Glutamatergic neuron (in vitro differentiated cells): ENCODE measurements at regions not wholly inside any gene's neighbourhood (a gene's known extent, or its start where the extent isn't known, plus 50 kb on each side); places are given as distances from the start of the nearest gene placed in this dataset.
"Not testable (repeated sequence)": the region's sequence is repeated elsewhere in the genome, so short reads cannot be mapped to it uniquely, and the experiment has no call there.

Experiments
- DNase-seq: peaks from one replicate; pipeline ENCODE4 v3.0.0; 2022
- H3K27ac Mint-ChIP-seq: one replicate; pipeline ENCODE4 v1.8.0; 2020; ENCODE audit warnings: mild to moderate bottlenecking, mixed read lengths, inconsistent platforms; ENCODE audit not compliant: unreplicated experiment
- H3K27me3 Mint-ChIP-seq: one replicate; pipeline ENCODE4 v1.8.0; 2020; ENCODE audit warnings: mild to moderate bottlenecking, moderate library complexity, mixed read lengths, inconsistent platforms; ENCODE audit not compliant: unreplicated experiment
- H3K36me3 Mint-ChIP-seq: one replicate; pipeline ENCODE4 v1.8.0; 2020; ENCODE audit warnings: mild to moderate bottlenecking, mixed read lengths, inconsistent platforms; ENCODE audit not compliant: unreplicated experiment
- H3K4me1 Mint-ChIP-seq: one replicate; pipeline ENCODE4 v1.8.0; 2020; ENCODE audit warnings: mild to moderate bottlenecking, low read depth, mixed read lengths, inconsistent platforms; ENCODE audit not compliant: unreplicated experiment
- H3K4me3 Mint-ChIP-seq: one replicate; pipeline ENCODE4 v1.8.0; 2020; ENCODE audit warnings: mild to moderate bottlenecking, mixed read lengths, inconsistent platforms; ENCODE audit not compliant: unreplicated experiment
- H3K9me3 Mint-ChIP-seq: one replicate; pipeline ENCODE4 v1.8.0; 2020; ENCODE audit warnings: mild to moderate bottlenecking, moderate library complexity, mixed read lengths, inconsistent platforms; ENCODE audit not compliant: unreplicated experiment
- TF ChIP-seq, protein P1 (sequence below): fragments of 200-600 bp; sonication (generic); IDR thresholded peaks from one replicate; pipeline ENCODE4 v1.5.0; 2021; ENCODE audit not compliant: partially characterized antibody, unreplicated experiment

DNA sequence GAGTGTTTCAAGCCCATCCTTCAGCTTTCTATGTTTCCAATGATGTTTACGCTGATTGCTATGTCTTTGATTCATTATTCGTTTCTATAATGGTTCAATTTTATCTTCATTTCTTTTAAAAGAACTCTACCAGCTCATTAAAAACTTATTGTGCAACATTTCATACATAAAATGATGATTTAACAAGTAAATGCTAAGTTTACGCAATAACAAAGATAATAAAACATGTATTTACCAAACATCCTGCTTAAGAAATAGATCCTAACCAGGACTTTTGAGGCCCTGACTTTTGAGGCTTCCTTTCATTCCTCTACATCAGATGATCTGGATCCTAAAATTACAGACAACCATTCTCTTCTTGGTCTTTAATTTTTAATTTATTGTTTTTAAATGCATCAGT lies 86.5 kb upstream of the DLGAP1 start:
- no peaks in the 10 kb centered on the region for H3K27me3 Mint-ChIP-seq
- TF ChIP-seq, protein P1, sequence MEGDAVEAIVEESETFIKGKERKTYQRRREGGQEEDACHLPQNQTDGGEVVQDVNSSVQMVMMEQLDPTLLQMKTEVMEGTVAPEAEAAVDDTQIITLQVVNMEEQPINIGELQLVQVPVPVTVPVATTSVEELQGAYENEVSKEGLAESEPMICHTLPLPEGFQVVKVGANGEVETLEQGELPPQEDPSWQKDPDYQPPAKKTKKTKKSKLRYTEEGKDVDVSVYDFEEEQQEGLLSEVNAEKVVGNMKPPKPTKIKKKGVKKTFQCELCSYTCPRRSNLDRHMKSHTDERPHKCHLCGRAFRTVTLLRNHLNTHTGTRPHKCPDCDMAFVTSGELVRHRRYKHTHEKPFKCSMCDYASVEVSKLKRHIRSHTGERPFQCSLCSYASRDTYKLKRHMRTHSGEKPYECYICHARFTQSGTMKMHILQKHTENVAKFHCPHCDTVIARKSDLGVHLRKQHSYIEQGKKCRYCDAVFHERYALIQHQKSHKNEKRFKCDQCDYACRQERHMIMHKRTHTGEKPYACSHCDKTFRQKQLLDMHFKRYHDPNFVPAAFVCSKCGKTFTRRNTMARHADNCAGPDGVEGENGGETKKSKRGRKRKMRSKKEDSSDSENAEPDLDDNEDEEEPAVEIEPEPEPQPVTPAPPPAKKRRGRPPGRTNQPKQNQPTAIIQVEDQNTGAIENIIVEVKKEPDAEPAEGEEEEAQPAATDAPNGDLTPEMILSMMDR: no peak
- H3K4me3 Mint-ChIP-seq: no peak overlapping the region
- H3K27ac Mint-ChIP-seq: no peak overlapping the region
- H3K9me3 Mint-ChIP-seq: no peaks in the 10 kb centered on the region
- no peak for DNase-seq
- peaks cover 5% of the 10 kb centered on the region for H3K36me3 Mint-ChIP-seq
- H3K4me1 Mint-ChIP-seq: peaks cover 1% of the 10 kb centered on the region

DNA sequence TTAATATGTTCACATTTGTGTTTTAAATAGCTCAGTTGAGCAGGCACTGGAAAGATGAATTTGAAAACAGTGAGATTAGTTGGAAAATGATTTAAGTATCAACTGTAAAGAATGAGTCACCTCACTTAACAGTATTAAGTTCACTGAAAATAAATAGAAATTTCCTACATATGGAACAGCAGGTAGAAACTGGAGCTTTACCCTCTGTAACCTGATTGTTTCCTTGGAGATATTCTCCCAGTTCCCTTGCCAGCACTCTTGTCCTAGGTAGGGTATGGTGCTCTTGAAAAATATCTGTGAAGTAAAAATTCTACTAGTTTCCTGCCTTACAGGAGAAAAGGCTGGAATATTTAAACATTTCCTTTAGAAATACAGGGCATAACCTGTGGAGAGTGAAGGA lies 81.3 kb upstream of the DLGAP1 start:
- Mint-ChIP-seq H3K27me3 (peaks cover 6% of the 10 kb centered on the region), H3K4me3 (no peak overlapping the region), H3K36me3 (peaks cover 15% of the 10 kb centered on the region), H3K4me1 (no peaks in the 10 kb centered on the region), H3K27ac (no peak overlapping the region), H3K9me3 (peaks cover 5% of the 10 kb centered on the region)
- DNase-seq: no peak
- TF ChIP-seq, protein P1: no peak

DNA sequence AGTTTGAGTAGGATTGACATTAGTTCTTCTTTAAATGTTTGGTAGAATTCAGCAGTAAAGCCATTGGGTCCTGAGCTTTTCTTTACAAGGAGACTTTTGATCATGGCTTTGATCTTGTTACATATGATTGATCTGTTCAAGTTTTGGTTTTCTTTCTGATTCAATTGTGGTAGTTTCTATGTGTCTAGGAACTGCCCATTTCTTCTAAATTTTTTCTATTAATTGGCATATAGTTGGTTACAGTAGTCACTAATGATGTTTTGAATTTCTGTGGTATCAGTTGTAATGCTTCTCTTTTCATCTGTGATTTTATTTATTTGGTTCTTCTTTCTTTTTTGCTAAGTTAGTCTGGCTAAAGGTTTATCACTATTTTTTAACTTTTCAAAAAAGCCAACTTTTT lies 73.3 kb upstream of the DLGAP1 start:
- peaks cover 14% of the 10 kb centered on the region for H3K36me3 Mint-ChIP-seq
- peaks cover 4% of the 10 kb centered on the region for H3K27me3 Mint-ChIP-seq
- peaks cover 5% of the 10 kb centered on the region for H3K9me3 Mint-ChIP-seq
- H3K4me3 Mint-ChIP-seq: no peak overlapping the region
- H3K4me1 Mint-ChIP-seq: no peaks in the 10 kb centered on the region
- TF ChIP-seq, protein P1: no peak
- H3K27ac Mint-ChIP-seq: no peak overlapping the region
- DNase-seq: no peak

DNA sequence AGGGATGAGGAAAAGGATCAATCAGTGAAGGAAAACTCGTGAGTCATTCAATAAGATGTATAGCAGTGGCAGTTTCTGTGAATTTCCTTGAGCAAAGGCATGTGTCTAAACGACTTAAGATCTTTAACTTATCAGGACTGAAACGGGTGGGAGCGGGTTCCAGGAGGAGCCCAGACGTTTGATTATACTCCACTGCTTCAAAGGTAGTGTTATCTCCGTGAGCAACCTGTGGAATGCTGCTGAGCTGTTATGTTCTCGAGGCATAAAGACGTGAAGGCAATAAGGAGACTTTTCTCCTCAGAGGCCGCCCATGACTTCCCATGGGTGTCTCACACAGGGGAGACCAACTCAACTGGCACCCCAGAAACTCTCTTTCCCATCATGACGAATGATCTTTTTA lies 72.7 kb upstream of the DLGAP1 start:
- not testable (repeated sequence) for H3K27me3 Mint-ChIP-seq, H3K9me3 Mint-ChIP-seq, H3K27ac Mint-ChIP-seq, H3K4me3 Mint-ChIP-seq, DNase-seq, H3K4me1 Mint-ChIP-seq
- peaks cover 10% of the 10 kb centered on the region for H3K36me3 Mint-ChIP-seq

DNA sequence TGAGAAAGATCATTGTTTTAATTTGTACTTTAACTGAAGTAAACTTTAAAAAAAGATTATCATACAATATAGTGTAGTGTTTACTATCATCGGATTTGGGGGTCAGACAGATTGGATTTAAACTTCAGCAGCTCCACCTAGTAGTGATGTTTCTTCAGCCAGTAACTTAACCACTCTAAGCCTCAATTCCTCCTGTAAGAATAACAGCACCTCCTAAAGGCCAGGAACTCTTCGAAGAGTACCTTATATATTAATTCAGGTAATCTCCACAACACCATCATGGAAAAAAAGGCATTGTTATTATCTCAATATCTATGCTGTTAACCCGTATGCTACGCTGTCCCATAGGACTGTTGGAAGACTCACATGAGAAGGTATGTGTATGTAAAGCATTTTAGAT lies 69.0 kb upstream of the DLGAP1 start:
- no peak for DNase-seq
- H3K4me1 Mint-ChIP-seq: no peaks in the 10 kb centered on the region
- H3K36me3 Mint-ChIP-seq: peaks cover 5% of the 10 kb centered on the region
- H3K27me3 Mint-ChIP-seq: no peaks in the 10 kb centered on the region
- no peak overlapping the region for H3K4me3 Mint-ChIP-seq
- TF ChIP-seq, protein P1: no peak
- no peak overlapping the region for H3K27ac Mint-ChIP-seq
- H3K9me3 Mint-ChIP-seq: no peaks in the 10 kb centered on the region

DNA sequence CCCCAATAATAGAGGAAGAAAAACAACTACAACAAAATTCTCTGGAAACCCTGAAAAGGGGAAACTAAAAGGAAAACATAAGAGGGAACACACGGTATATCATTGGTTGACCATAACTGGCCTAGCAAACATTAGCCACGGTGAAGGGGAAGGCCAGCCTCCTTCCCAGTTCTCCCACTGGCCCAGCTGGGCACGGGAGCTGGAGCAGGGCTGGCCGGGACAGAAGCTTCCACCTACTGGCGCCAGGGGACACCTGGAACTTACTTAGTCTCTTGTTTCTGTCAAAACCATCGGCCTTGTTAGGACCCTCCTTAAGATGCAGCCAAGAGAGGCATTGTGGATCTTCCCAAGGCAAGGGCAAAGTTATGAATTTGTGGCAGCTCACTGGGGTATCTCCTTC lies 56.1 kb upstream of the DLGAP1 start:
- H3K27me3 Mint-ChIP-seq: no peaks in the 10 kb centered on the region
- H3K4me3 Mint-ChIP-seq: no peak overlapping the region
- H3K4me1 Mint-ChIP-seq: no peaks in the 10 kb centered on the region
- H3K9me3 Mint-ChIP-seq: peaks cover 4% of the 10 kb centered on the region
- no peaks in the 10 kb centered on the region for H3K36me3 Mint-ChIP-seq
- TF ChIP-seq, protein P1: no peak
- DNase-seq: no peak
- H3K27ac Mint-ChIP-seq: no peak overlapping the region
